ENCODE measurements at regions not wholly inside any gene's neighbourhood (a gene's known extent, or its start where the extent isn't known, plus 50 kb on each side); places are given as distances from the start of the nearest gene placed in this dataset.

GRCh38 chr1:57857809-57858208 lies 433.9 kb upstream of the DAB1 start:
- no peaks in the 10 kb centered on the region for H4K20me1 ChIP-seq (ENCODE audit: insufficient read depth, low read length)
- intact Hi-C loops (cut with micrococcal nuclease), result no loop called here
- WGBS (ENCODE audit: insufficient coverage), result no CpG with 5 or more reads among the region's 1 CpG
- no peak for DNase-seq
- Mint-ChIP-seq H3K27ac (no peak overlapping the region), H3K9me3 (peaks cover 0 to 10% (median 0%) of the 10 kb centered on the region in 7 donors), H3K27me3 (ENCODE audit: low read depth in 3 of 3) (peaks cover 0 to 2% (median 0%) of the 10 kb centered on the region in 3 donors), H3K36me3 (no peaks in the 10 kb centered on the region), H3K4me3 (no peak overlapping the region), H3K4me1 (no peaks in the 10 kb centered on the region)
- H3K4me2 ChIP-seq (replicated peaks; ENCODE audit: extremely low read depth, low read length, poor library complexity, severe bottlenecking), result no peak overlapping the region
- no peak overlapping the region for H3K27ac ChIP-seq (ENCODE audit: low read depth in 1 of 2, low read length in 2 of 2)
- no peaks in the 10 kb centered on the region for H3K4me1 ChIP-seq (ENCODE audit: control insufficient read depth in 1 of 2, insufficient read depth in 2 of 2, low read length in 2 of 2)
- no peaks in the 10 kb centered on the region for H3K79me2 ChIP-seq (ENCODE audit: insufficient read depth, low read length)
- no peak overlapping the region for H2AFZ ChIP-seq (ENCODE audit: insufficient read depth, low read depth, low read length, poor library complexity, severe bottlenecking)
- H3K4me3 ChIP-seq (replicated peaks in 1 of 3; ENCODE audit: low read depth in 2 of 3, low read length in 3 of 3), result no peak overlapping the region
- H3K9me3 ChIP-seq (replicated peaks in 1 of 2; ENCODE audit: control insufficient read depth in 1 of 2, insufficient read depth in 1 of 2, low read length in 2 of 2), result peaks cover 0 to 3% of the 10 kb centered on the region in 2 donors
- H3K27me3 ChIP-seq (ENCODE audit: control insufficient read depth in 2 of 2, insufficient read depth in 2 of 2, low read length in 2 of 2), result no peaks in the 10 kb centered on the region
- TF ChIP-seq, protein P1, sequence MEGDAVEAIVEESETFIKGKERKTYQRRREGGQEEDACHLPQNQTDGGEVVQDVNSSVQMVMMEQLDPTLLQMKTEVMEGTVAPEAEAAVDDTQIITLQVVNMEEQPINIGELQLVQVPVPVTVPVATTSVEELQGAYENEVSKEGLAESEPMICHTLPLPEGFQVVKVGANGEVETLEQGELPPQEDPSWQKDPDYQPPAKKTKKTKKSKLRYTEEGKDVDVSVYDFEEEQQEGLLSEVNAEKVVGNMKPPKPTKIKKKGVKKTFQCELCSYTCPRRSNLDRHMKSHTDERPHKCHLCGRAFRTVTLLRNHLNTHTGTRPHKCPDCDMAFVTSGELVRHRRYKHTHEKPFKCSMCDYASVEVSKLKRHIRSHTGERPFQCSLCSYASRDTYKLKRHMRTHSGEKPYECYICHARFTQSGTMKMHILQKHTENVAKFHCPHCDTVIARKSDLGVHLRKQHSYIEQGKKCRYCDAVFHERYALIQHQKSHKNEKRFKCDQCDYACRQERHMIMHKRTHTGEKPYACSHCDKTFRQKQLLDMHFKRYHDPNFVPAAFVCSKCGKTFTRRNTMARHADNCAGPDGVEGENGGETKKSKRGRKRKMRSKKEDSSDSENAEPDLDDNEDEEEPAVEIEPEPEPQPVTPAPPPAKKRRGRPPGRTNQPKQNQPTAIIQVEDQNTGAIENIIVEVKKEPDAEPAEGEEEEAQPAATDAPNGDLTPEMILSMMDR (IDR thresholded peaks at IDR 0.05), result no peak
- no peak overlapping the region for H3K9ac ChIP-seq (ENCODE audit: insufficient read depth, low read length, poor library complexity, severe bottlenecking)
- no peaks in the 10 kb centered on the region for H3K36me3 ChIP-seq (replicated peaks in 1 of 2; ENCODE audit: control insufficient read depth in 1 of 2, insufficient read depth in 2 of 2, low read length in 2 of 2)

GRCh38 chr1:57854436-57854835 lies 430.6 kb upstream of the DAB1 start:
- TF ChIP-seq, protein P1 (IDR thresholded peaks at IDR 0.05), result no peak
- 83% methylated on average over 1 of the region's 3 CpGs for WGBS (ENCODE audit: insufficient coverage)
- Histone ChIP-seq H3K4me1 (ENCODE audit: control insufficient read depth in 1 of 2, insufficient read depth in 2 of 2, low read length in 2 of 2) (no peaks in the 10 kb centered on the region), H3K79me2 (ENCODE audit: insufficient read depth, low read length) (no peaks in the 10 kb centered on the region), H3K36me3 (replicated peaks in 1 of 2; ENCODE audit: control insufficient read depth in 1 of 2, insufficient read depth in 2 of 2, low read length in 2 of 2) (no peaks in the 10 kb centered on the region), H3K27ac (ENCODE audit: low read depth in 1 of 2, low read length in 2 of 2) (no peak overlapping the region), H2AFZ (ENCODE audit: insufficient read depth, low read depth, low read length, poor library complexity, severe bottlenecking) (no peak overlapping the region), H3K9me3 (replicated peaks in 1 of 2; ENCODE audit: control insufficient read depth in 1 of 2, insufficient read depth in 1 of 2, low read length in 2 of 2) (no peaks in the 10 kb centered on the region), H4K20me1 (ENCODE audit: insufficient read depth, low read length) (no peaks in the 10 kb centered on the region), H3K4me3 (replicated peaks in 1 of 3; ENCODE audit: low read depth in 2 of 3, low read length in 3 of 3) (no peak overlapping the region), H3K4me2 (replicated peaks; ENCODE audit: extremely low read depth, low read length, poor library complexity, severe bottlenecking) (no peak overlapping the region), H3K9ac (ENCODE audit: insufficient read depth, low read length, poor library complexity, severe bottlenecking) (no peak overlapping the region), H3K27me3 (ENCODE audit: control insufficient read depth in 2 of 2, insufficient read depth in 2 of 2, low read length in 2 of 2) (no peaks in the 10 kb centered on the region)
- no peak overlapping the region for H3K4me3 Mint-ChIP-seq
- no peak for DNase-seq
- H3K9me3 Mint-ChIP-seq, result peaks cover 0 to 6% (median 3%) of the 10 kb centered on the region in 7 donors
- no peaks in the 10 kb centered on the region for H3K36me3 Mint-ChIP-seq
- H3K27ac Mint-ChIP-seq, result no peak overlapping the region
- intact Hi-C loops (cut with micrococcal nuclease), result no loop called here
- H3K27me3 Mint-ChIP-seq (ENCODE audit: low read depth in 3 of 3), result peaks cover 0 to 2% (median 0%) of the 10 kb centered on the region in 3 donors
- H3K4me1 Mint-ChIP-seq, result no peaks in the 10 kb centered on the region
